NCI-H345 (cell line): ENCODE measurements at regions not wholly inside any gene's neighbourhood (a gene's known extent, or its start where the extent isn't known, plus 50 kb on each side); places are given as distances from the start of the nearest gene placed in this dataset.

Experiments
- DNase-seq: peaks from one replicate; lab custom pipeline; 2025; lab: John Stamatoyannopoulos, UW

- DNase-seq = no peak
These were observed 167.2 kb upstream of the PIEZO2 start for GRCh38 chr18:11316546-11316945.

DNA sequence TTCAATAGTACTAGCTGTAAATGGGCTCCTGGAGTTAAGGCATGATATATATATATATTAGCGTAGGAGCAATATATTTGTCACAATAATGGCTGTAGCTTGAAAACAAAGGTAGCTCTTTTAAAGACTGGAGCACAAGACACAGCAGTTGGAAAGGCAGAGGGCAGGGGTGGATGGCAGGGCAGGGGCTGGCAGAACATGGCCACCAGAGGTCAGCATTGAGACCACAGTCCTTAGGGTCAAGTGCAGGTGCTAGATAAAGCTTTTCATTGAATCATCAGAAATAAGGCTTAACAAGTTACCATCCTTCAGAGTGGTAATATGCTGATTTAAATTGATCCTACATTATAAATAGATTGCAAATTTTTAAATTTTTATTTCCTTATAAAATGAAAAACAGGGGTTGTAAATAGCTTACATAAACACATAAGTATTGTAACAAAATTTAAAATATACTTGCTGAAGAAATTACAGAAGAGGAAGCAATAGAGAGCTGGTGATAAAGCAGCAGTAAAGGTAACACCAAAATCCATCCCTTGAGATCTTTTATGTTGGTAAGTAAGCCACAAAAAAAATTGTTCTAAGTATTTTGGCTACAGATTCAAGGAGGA lies 161.2 kb upstream of the PIEZO2 start:
- peak; percentile 5 for DNase-seq

DNA sequence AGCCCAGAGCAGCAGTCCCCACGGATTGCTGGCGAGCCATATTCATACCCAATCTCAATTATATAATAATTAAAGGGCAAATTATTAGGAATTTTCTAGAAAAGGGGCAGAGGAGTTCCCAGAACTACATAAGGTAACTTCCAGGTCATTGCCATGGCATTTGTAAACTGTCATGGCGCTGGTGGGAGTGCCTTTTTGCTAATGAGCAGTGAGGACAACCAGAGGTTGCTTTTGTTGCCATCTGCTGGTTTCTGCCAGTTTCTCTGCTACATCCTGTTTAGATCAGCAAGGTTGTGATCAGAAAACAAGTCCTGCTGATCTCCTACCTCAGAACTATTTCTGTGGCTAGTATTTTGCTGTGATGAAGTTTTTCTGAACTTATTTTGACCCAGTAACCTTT lies 159.8 kb upstream of the PIEZO2 start:
- no peak for DNase-seq

GRCh38 chr18:11308499-11308898 lies 159.1 kb upstream of the PIEZO2 start:
- DNase-seq = no peak

DNA sequence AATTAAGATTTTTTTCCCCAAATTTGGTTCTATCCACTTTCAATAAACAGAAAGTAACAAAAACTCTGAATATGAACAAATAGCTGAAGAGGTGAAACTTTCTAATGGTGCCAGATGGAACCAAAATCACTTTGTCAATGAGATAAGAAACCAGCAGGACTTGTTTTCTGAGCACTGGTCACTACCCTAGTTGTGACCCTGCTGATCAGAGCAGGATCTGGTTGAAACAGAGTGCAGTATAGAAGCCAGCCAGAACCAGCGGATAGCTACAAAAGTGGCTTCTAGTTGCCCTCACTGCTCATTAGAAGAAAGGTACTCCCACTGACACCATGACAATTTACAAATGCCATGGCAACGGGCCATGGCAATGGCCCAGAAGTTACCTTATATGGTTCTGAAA lies 158.3 kb upstream of the PIEZO2 start:
- no peak for DNase-seq

DNA sequence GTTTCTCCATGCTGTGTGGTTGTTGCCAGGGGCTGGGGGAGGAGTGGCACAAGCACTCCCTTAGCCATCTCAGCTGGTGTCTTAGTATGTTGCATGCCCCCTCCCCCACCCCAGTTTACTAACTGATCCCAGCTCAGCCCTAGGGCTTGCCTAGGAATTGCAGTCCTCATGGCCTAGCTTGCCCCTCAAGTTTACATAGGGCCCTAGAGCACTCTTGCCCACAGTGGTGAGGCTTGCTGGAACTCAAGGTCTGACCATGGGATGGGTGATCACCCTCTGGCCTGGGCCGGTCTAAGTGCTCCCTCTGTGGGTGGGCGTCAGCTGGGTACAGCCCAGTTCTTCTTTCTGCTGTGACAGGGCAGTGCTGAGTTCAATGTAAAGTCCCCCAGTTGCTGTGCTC lies 156.1 kb upstream of the PIEZO2 start:
- DNase-seq = no peak

DNA sequence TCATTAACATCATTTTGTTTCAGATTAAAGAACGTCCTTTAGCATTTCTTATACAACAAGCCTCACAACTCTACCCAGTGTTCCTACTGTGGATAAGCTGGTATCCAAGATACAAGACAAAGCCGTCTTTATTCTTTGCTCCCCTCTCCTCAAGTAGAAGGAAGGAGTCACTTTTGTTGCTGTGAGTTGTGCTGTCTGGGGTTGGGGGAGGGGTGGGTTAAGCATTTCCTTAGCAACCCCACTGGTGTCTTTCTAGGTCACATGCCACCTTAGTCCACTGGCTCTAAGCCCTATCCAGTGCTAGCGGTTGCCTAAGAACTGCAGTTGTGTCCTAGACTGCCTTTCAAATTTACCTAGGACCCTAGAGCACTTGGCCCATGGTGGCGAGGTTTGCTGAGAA lies 155.6 kb upstream of the PIEZO2 start:
- no peak for DNase-seq

GRCh38 chr18:11296946-11297345 lies 147.6 kb upstream of the PIEZO2 start:
- DNase-seq = no peak

DNA sequence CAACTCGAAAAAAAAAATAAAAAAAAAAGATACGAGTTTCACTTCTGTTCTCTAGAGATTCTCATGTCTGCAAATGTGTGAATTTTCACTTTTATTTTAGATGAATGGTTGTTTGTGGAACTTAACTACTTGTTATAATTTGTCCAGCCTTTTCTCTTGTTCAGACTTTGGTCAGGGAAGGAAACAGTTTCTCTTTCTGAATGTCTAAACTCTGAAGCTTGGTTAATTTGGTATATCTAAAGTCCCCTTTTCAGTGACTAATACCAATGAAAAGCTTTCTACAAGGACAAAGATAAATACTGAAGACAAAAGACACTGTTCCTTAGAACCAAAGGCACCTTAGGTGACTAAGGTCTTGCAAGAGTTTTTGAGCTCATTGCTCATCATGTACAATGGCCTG lies 144.4 kb upstream of the PIEZO2 start:
- no peak for DNase-seq

- no peak for DNase-seq
These were observed 141.4 kb upstream of the PIEZO2 start for GRCh38 chr18:11290786-11291185.

DNA sequence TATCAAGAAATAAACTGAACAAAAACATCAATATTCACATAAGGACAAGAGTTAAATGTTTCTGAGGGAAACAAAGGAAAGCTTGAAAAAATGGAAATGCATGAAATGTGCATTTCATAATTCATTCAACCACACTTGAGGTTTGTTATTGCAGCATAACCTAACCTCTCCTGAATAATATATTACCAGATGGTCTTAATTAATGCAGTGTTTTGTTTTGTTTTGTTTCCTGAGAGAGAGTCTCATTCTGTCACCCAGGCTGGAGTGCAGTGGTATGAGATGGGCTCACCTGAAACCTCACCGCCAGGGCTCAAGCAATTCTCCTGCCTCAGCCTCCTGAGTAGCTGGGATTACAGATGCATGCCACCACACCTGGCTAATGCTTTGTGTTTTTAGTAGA lies 139.9 kb upstream of the PIEZO2 start:
- no peak for DNase-seq

DNA sequence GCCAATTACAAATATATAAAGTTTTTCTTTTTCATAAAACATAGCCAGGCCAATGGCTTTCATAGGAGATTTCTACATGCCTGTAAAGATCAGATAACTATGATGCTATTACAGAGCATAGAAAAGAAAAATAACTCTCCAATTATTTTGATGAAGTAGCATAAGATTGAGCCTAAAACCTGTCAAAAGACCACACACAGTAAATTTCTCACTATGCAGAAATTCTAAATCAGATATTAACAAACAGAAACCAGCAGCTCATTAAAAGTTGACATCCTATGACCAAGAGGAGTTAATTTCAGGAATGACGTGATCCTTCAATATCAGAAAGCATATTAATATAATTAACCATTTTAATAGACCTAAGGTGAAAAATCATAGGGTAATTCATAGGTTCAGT lies 139.0 kb upstream of the PIEZO2 start:
- no peak for DNase-seq

DNA sequence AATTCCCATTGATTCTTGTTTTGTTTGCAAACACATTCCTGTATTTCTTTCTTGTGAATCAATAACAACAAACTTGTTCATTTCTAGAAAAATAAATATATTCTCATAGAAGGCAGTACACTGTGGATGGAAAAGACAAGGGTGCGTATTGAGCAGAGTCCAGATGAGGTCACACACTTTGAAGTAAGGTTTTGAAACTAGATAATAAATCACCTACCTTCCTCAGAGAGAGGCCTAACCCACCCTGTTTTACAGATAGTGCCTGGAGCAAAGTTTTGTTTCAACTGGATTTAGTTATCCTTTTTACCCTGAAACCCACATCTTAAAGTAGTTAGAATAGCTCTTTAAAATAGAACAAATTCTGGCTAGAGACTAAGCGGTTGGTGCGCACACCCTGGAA lies 137.1 kb upstream of the PIEZO2 start:
- no peak for DNase-seq

DNA sequence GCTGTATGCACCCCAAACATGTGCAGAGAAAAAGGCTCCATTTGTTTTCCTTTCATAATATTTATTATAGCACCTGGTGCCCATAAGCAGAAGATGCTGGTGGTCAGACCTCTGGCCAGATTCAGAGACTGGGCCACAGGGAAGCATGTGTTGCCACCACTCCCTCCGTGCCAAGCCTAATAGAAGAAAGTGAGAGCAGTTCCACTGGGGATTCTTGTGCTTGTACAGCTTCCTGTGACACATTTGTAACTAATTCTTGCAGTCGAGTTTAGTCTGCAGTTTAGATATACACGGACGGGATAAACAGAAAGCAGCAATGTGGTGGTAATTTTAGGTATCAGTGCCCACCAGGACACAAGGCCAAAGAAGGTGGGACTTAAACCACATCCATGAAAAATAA lies 135.4 kb upstream of the PIEZO2 start:
- no peak for DNase-seq

- DNase-seq = no peak
These were observed 135.0 kb upstream of the PIEZO2 start for GRCh38 chr18:11284349-11284748.

- DNase-seq = no peak
These were observed 134.3 kb upstream of the PIEZO2 start for GRCh38 chr18:11283479-11284161.

DNA sequence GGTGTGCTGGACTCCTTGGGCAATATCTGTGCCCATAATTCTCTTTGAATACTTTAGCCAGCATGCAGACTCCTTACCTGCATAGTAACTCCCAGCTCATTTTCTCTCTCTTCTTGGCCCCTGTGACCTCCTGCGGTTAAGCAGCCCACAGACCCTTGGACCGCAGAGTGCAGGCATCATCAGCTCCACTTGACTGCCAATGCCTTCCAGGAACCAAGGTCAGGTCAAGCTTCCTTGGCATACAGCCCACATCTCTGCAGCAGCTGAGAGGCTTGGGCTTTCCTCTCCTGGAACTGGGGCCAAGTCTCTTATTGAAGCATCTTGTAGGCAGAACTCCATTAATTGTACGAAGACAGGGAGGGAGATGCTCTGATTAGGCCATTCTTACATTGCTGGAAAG lies 130.1 kb upstream of the PIEZO2 start:
- DNase-seq = no peak

DNA sequence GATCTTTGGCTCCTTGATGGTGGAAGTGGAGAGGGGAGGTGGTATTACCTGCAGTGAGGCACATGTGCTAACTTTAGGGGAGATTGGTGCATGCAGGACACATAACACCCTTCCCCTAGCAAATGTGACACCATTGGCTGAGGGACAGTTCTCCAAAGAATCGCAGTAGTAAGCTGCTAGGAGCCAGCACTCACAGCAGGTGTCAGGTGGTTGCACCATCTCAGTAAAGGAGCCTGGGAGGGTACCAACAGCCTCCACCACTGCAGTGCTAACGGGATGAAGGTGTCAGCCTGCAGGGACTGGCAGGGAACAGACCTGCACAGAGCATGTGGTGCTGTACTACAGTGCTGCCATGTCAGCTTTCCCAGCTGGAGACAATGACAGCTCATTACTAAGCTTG lies 127.3 kb upstream of the PIEZO2 start:
- DNase-seq = no peak

- no peak for DNase-seq
These were observed 124.9 kb upstream of the PIEZO2 start for GRCh38 chr18:11274144-11274794.

GRCh38 chr18:11272516-11272915 lies 123.1 kb upstream of the PIEZO2 start:
- no peak for DNase-seq

DNA sequence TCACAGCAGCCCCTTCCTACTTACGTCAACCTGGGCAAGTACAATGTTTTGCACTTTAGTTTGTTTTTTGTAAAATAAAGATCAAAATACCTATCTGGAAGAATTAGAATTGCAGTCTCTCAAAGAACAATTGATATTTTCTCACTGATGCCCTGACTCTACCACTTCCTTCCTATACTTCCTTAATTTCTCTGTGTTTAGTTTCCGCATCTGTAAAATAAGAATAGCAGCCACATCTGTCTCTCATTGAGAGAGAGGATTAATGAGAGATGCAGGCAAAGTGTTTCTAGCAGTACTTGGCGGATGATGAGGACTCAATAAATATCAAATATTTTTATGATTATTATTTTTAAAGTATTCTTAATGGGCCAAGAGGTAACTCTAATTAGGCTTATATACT lies 122.6 kb upstream of the PIEZO2 start:
- DNase-seq = no peak

DNA sequence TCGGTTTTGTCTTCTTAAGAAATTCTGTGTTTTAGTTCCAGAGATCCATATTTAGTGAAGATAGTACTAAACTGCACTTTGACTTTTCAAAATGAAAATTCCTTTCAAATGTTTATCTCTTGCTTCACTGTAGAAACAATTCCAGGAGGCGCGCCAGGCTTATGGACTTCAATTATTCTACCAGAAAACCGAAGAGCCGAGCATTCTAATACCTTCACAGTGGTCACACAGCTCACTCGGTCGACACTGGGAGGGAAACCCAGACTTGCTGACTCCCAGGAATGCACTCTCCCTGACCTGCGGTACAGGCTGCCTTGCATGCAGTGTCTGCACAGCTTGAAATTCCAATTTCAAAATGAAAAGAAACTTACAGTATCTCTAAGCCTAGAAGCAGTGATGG lies 119.9 kb upstream of the PIEZO2 start:
- no peak for DNase-seq

DNA sequence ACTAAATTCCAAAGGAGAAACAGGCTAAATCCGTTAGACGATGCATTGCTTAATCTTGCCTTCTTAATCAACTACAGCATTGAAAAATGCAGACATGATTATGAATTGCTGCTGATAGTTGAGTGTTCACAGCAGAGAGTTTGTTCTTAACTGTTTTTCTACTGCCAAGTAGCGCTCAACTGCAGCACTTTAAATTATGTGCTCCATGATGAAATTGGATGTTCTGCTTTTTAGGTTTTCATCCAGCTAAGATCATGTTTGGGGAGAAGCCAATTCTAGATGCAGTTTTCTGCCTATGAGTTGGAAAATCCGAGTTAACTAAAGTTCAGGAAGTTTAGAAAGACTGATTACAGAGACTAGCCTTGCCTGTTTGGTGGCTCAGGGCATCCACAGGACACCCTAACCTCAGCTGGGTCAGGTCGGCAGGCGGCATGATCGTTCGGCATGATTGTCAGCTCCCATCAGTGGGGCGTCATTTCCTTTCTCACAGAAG lies 119.4 kb upstream of the PIEZO2 start:
- DNase-seq = no peak

DNA sequence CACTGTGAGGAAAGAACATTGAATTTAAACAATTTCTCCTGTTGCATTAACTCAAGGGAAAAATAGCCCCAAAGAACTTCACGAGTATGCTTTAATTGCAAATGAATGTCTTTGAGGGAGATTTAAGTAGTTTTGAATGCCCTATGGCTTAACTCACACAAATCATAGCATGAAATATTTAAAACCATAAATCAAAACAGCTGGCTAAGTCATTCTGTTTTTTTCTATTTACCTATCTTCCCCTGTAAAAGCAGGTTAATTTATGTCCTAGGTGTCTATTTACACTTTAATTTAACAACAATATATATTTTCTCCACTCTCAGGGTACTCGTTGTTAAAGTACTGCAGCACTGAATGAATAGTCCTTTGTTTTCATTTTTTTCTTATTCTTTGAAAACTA lies 118.8 kb upstream of the PIEZO2 start:
- no peak for DNase-seq
